Ishikawa (cell line): ENCODE measurements at regions not wholly inside any gene's neighbourhood (a gene's known extent, or its start where the extent isn't known, plus 50 kb on each side); places are given as distances from the start of the nearest gene placed in this dataset.

Experiments
- CREB1 ChIP-seq: IDR thresholded peaks from 2 replicates; pipeline ENCODE4 v1.6.1; 2012; ENCODE audit warnings: low read depth
- EGR1 ChIP-seq: IDR thresholded peaks from 2 replicates; pipeline ENCODE4 v1.6.1; 2012
- EP300 ChIP-seq: IDR thresholded peaks from 2 replicates; pipeline ENCODE4 v1.6.1; 2012; ENCODE audit warnings: borderline replicate concordance
- NFIC ChIP-seq: IDR thresholded peaks from 2 replicates; pipeline ENCODE4 v1.6.1; 2012
- RAD21 ChIP-seq: IDR thresholded peaks from 2 replicates; pipeline ENCODE4 v1.6.1; 2012; ENCODE audit warnings: low read depth
- TAF1 ChIP-seq: IDR thresholded peaks from 2 replicates; pipeline ENCODE4 v1.6.1; 2012; ENCODE audit warnings: low read depth, mild to moderate bottlenecking
- TEAD4 ChIP-seq: IDR thresholded peaks from 2 replicates; pipeline ENCODE4 v1.6.1; 2012
- ZBTB7A ChIP-seq: IDR thresholded peaks from 2 replicates; pipeline ENCODE4 v1.6.1; 2012; ENCODE audit warnings: low read depth
- TF ChIP-seq, protein P1 (sequence below): IDR thresholded peaks from 2 replicates; pipeline ENCODE4 v1.6.1; 2012
- TF ChIP-seq, protein P2 (sequence below): IDR thresholded peaks from 2 replicates; pipeline ENCODE4 v1.6.1; 2012; ENCODE audit warnings: low read depth, mild to moderate bottlenecking
- TF ChIP-seq, protein P3 (sequence below): IDR thresholded peaks from 2 replicates; pipeline ENCODE4 v1.6.1; 2012

- no peak for TF ChIP-seq TAF1
- TF ChIP-seq CREB1, result no peak
- TF ChIP-seq, protein P1, sequence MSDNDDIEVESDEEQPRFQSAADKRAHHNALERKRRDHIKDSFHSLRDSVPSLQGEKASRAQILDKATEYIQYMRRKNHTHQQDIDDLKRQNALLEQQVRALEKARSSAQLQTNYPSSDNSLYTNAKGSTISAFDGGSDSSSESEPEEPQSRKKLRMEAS, result no peak
- TF ChIP-seq RAD21, result no peak
- TF ChIP-seq, protein P2, sequence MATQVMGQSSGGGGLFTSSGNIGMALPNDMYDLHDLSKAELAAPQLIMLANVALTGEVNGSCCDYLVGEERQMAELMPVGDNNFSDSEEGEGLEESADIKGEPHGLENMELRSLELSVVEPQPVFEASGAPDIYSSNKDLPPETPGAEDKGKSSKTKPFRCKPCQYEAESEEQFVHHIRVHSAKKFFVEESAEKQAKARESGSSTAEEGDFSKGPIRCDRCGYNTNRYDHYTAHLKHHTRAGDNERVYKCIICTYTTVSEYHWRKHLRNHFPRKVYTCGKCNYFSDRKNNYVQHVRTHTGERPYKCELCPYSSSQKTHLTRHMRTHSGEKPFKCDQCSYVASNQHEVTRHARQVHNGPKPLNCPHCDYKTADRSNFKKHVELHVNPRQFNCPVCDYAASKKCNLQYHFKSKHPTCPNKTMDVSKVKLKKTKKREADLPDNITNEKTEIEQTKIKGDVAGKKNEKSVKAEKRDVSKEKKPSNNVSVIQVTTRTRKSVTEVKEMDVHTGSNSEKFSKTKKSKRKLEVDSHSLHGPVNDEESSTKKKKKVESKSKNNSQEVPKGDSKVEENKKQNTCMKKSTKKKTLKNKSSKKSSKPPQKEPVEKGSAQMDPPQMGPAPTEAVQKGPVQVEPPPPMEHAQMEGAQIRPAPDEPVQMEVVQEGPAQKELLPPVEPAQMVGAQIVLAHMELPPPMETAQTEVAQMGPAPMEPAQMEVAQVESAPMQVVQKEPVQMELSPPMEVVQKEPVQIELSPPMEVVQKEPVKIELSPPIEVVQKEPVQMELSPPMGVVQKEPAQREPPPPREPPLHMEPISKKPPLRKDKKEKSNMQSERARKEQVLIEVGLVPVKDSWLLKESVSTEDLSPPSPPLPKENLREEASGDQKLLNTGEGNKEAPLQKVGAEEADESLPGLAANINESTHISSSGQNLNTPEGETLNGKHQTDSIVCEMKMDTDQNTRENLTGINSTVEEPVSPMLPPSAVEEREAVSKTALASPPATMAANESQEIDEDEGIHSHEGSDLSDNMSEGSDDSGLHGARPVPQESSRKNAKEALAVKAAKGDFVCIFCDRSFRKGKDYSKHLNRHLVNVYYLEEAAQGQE, result no peak
- no peak for TF ChIP-seq NFIC
- TF ChIP-seq ZBTB7A, result no peak
- no peak for TF ChIP-seq EGR1
- TF ChIP-seq, protein P3, sequence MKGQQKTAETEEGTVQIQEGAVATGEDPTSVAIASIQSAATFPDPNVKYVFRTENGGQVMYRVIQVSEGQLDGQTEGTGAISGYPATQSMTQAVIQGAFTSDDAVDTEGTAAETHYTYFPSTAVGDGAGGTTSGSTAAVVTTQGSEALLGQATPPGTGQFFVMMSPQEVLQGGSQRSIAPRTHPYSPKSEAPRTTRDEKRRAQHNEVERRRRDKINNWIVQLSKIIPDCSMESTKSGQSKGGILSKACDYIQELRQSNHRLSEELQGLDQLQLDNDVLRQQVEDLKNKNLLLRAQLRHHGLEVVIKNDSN, result no peak
- TF ChIP-seq TEAD4, result no peak
- TF ChIP-seq EP300, result no peak
Measured at GRCh38 chr7:46357290-46357689, 436.2 kb upstream of the IGFBP3 start.
